SU-DHL-6 (cell line): ENCODE measurements at regions not wholly inside any gene's neighbourhood (a gene's known extent, or its start where the extent isn't known, plus 50 kb on each side); places are given as distances from the start of the nearest gene placed in this dataset.

Source experiments
- H2AFZ ChIP-seq: fragments of 200-600 bp; sonication (generic); 2 replicates; pipeline ENCODE4 v1.6.1; 2014; ENCODE audit warnings: low read depth, mild to moderate bottlenecking, moderate library complexity, mixed read lengths, antibody characterized with exemption, low read length; ENCODE audit not compliant: severe bottlenecking
- H3F3A ChIP-seq: fragments of 200-600 bp; shearing (Covaris generic); 2 replicates; pipeline ENCODE4 v1.6.0; 2016; ENCODE audit warnings: antibody characterized with exemption, mild to moderate bottlenecking; ENCODE audit not compliant: insufficient read depth
- H3K27ac ChIP-seq: fragments of 200-600 bp; sonication (generic); 2 replicates; pipeline ENCODE4 v1.5.1; 2016; ENCODE audit warnings: low read depth, mild to moderate bottlenecking, low read length, moderate library complexity, mixed read lengths
- H3K27me3 ChIP-seq: fragments of 200-600 bp; sonication (generic), shearing (Covaris generic); 2 replicates; pipeline ENCODE4 v1.6.0; 2014; ENCODE audit warnings: mild to moderate bottlenecking, low read length
- H3K36me3 ChIP-seq: fragments of 200-600 bp; sonication (generic); 2 replicates; pipeline ENCODE4 v1.6.1; 2014; ENCODE audit warnings: mild to moderate bottlenecking, low read length, mixed read lengths
- H3K4me2 ChIP-seq: fragments of 300-600, 200-600 bp; shearing (Covaris generic), sonication (generic); 2 replicates; pipeline ENCODE4 v1.6.0; 2014; ENCODE audit warnings: low read length, low read depth, mild to moderate bottlenecking; ENCODE audit not compliant: poor library complexity, severe bottlenecking
- H3K4me3 ChIP-seq: fragments of 200-600 bp; sonication (generic); 2 replicates; pipeline ENCODE4 v1.5.1; 2014; ENCODE audit warnings: antibody characterized with exemption, low read length, mild to moderate bottlenecking, mixed read lengths; ENCODE audit not compliant: insufficient read depth, poor library complexity, severe bottlenecking
- H3K79me2 ChIP-seq: fragments of 200-600 bp; sonication (generic); 2 replicates; pipeline ENCODE4 v1.6.1; 2014; ENCODE audit warnings: mild to moderate bottlenecking, low read length, moderate library complexity; ENCODE audit not compliant: insufficient read depth
- H3K9ac ChIP-seq: fragments of 200-600 bp; sonication (generic); 2 replicates; pipeline ENCODE4 v1.7.0; 2014; ENCODE audit warnings: mild to moderate bottlenecking, low read length
- H3K9me2 ChIP-seq: fragments of 200-600 bp; sonication (generic); replicated peaks from 2 replicates; pipeline ENCODE4 v1.6.1; 2014; ENCODE audit warnings: low read length; ENCODE audit not compliant: insufficient read depth
- H3K9me3 ChIP-seq: fragments of 200-600 bp; sonication (generic); 2 replicates; pipeline ENCODE4 v1.6.1; 2014; ENCODE audit warnings: low read length, mixed read lengths; ENCODE audit not compliant: insufficient read depth
- H4K20me1 ChIP-seq: fragments of 200-600 bp; sonication (generic); 2 replicates; pipeline ENCODE4 v1.6.1; 2014; ENCODE audit warnings: low read depth, mild to moderate bottlenecking, antibody characterized with exemption, low read length, moderate library complexity, mixed read lengths
- EZH2phosphoT487 ChIP-seq: fragments of 200-600 bp; sonication (generic), shearing (Covaris generic); conservative IDR thresholded peaks from 2 replicates; pipeline ENCODE4 v1.6.1; 2018; ENCODE audit warnings: mild to moderate bottlenecking, antibody characterized with exemption, low read length, moderate library complexity, mixed read lengths
- TF ChIP-seq, protein P1 (sequence below): fragments of 200-600 bp; sonication (generic); IDR thresholded peaks from one replicate; pipeline ENCODE4 v1.5.1; 2017; ENCODE audit warnings: antibody characterized with exemption, mild to moderate bottlenecking, low read length, moderate library complexity; ENCODE audit not compliant: insufficient read depth, poor library complexity, severe bottlenecking

GRCh38 chr2:172340394-172340793, 87.0 kb upstream of the ITGA6 start:
- Histone ChIP-seq H3K9me2 (no peaks in the 10 kb centered on the region), H3F3A (no peaks in the 10 kb centered on the region), H3K79me2 (no peaks in the 10 kb centered on the region), H2AFZ (no peak overlapping the region), H4K20me1 (no peaks in the 10 kb centered on the region), H3K9me3 (no peaks in the 10 kb centered on the region), H3K4me3 (no peak overlapping the region), H3K27me3 (no peaks in the 10 kb centered on the region), H3K27ac (no peak overlapping the region), H3K36me3 (no peaks in the 10 kb centered on the region), H3K9ac (no peak overlapping the region), H3K4me2 (no peak overlapping the region)
- TF ChIP-seq, protein P1, sequence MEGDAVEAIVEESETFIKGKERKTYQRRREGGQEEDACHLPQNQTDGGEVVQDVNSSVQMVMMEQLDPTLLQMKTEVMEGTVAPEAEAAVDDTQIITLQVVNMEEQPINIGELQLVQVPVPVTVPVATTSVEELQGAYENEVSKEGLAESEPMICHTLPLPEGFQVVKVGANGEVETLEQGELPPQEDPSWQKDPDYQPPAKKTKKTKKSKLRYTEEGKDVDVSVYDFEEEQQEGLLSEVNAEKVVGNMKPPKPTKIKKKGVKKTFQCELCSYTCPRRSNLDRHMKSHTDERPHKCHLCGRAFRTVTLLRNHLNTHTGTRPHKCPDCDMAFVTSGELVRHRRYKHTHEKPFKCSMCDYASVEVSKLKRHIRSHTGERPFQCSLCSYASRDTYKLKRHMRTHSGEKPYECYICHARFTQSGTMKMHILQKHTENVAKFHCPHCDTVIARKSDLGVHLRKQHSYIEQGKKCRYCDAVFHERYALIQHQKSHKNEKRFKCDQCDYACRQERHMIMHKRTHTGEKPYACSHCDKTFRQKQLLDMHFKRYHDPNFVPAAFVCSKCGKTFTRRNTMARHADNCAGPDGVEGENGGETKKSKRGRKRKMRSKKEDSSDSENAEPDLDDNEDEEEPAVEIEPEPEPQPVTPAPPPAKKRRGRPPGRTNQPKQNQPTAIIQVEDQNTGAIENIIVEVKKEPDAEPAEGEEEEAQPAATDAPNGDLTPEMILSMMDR: no peak
- no peak for TF ChIP-seq EZH2phosphoT487

DNA sequence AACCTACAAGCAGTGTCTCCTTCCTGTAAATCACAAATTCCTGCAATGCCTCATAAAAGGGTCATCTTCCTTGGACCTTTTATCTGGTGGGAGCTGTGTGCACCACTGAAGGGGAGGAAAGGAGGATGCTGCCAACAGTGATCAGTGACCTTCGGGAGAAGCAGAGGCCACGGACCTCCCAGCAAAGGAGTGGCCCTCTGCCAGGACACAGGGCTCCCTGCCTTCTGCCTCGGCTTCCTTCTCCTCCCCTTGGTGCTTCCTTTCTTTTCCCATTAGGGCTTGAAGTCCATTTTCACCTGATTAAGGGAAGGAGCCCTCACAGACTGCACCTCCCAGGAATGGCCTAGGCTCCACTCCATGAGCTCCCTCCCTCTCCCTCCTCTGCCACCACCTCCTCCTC, 85.3 kb upstream of the ITGA6 start:
- H3K4me2 ChIP-seq: no peak overlapping the region
- H4K20me1 ChIP-seq: no peaks in the 10 kb centered on the region
- H3K9me3 ChIP-seq: no peaks in the 10 kb centered on the region
- H2AFZ ChIP-seq: no peak overlapping the region
- TF ChIP-seq EZH2phosphoT487: no peak
- TF ChIP-seq, protein P1: no peak
- H3K27me3 ChIP-seq: 0 out of 2 replicates have a peak, but pooled peaks cover 3% of the 10 kb centered on the region
- no peaks in the 10 kb centered on the region for H3K36me3 ChIP-seq
- no peaks in the 10 kb centered on the region for H3K9me2 ChIP-seq
- no peaks in the 10 kb centered on the region for H3F3A ChIP-seq
- H3K4me3 ChIP-seq: no peak overlapping the region
- H3K79me2 ChIP-seq: no peaks in the 10 kb centered on the region
- no peak overlapping the region for H3K9ac ChIP-seq
- H3K27ac ChIP-seq: no peak overlapping the region

DNA sequence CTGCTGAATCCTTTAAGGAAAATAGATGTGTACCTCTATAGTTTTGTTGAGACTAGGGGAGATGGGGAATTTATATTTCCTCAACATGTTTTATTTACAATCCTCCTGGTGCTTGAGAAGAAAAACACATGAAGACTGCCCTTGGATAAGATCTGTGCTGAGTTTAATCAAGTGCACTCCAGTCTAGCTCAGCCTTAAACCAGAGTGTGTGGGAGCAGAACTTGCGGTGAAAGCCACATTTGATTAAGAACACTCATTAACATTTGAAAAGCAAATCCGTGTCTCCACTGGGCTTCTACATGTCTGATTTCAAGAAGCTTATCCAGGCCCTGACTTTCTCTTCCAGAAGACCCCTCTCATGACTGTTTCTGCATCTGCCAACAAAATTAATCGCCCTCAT, 84.8 kb upstream of the ITGA6 start:
- no peak overlapping the region for H3K4me2 ChIP-seq
- no peaks in the 10 kb centered on the region for H3K79me2 ChIP-seq
- H3F3A ChIP-seq: no peaks in the 10 kb centered on the region
- no peaks in the 10 kb centered on the region for H4K20me1 ChIP-seq
- H3K4me3 ChIP-seq: no peak overlapping the region
- no peaks in the 10 kb centered on the region for H3K9me2 ChIP-seq
- 0 out of 2 replicates have a peak, but pooled peaks cover 3% of the 10 kb centered on the region for H3K27me3 ChIP-seq
- H2AFZ ChIP-seq: no peak overlapping the region
- no peak overlapping the region for H3K9ac ChIP-seq
- H3K9me3 ChIP-seq: no peaks in the 10 kb centered on the region
- TF ChIP-seq EZH2phosphoT487: no peak
- TF ChIP-seq, protein P1: no peak
- no peak overlapping the region for H3K27ac ChIP-seq
- no peaks in the 10 kb centered on the region for H3K36me3 ChIP-seq

DNA sequence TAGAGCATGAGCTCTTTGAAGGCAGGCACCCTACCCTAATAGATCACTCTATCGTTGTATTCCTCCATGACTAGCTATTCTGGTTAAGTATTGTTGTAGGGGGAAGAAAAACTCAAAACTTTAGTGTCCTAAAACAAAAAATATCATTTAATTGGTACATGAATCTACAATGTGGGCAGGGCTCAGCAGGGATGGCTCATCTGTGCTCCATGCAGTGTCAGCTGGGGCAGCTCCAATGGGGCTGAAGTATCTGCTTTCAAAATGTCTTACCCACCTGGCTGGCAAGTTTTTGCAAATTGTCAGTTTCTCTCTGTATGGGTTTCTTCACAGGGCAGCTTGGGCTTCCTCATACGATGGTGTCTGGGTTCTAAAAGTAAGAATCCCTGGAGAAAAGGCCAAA, 83.2 kb upstream of the ITGA6 start:
- no peak overlapping the region for H3K4me3 ChIP-seq
- no peaks in the 10 kb centered on the region for H3K79me2 ChIP-seq
- TF ChIP-seq, protein P1: no peak
- TF ChIP-seq EZH2phosphoT487: no peak
- no peak overlapping the region for H3K9ac ChIP-seq
- no peak overlapping the region for H2AFZ ChIP-seq
- H3F3A ChIP-seq: no peaks in the 10 kb centered on the region
- no peaks in the 10 kb centered on the region for H3K9me2 ChIP-seq
- H3K27ac ChIP-seq: no peak overlapping the region
- H3K9me3 ChIP-seq: no peaks in the 10 kb centered on the region
- 0 out of 2 replicates have a peak, but pooled peaks cover 3% of the 10 kb centered on the region for H3K27me3 ChIP-seq
- no peaks in the 10 kb centered on the region for H3K36me3 ChIP-seq
- no peaks in the 10 kb centered on the region for H4K20me1 ChIP-seq
- H3K4me2 ChIP-seq: no peak overlapping the region
